Transverse colon (tissue), 4 donors: ENCODE measurements at regions not wholly inside any gene's neighbourhood (a gene's known extent, or its start where the extent isn't known, plus 50 kb on each side); places are given as distances from the start of the nearest gene placed in this dataset.
"Not testable (repeated sequence)": the region's sequence is repeated elsewhere in the genome, so short reads cannot be mapped to it uniquely, and the experiment has no call there.

ENCODE experiments used
- DNase-seq: peaks from one replicate; pipeline ENCODE4 v3.0.0-alpha.2; 2019
- H3K27ac ChIP-seq, 4 donors: fragments of 200-600 bp; sonication (generic); 2 replicates each; pipeline ENCODE4 v1.5.1; 2016 to 2018; ENCODE audit warnings: inconsistent platforms in 4 of 4
- H3K27me3 ChIP-seq: fragments of 200-600 bp; sonication (generic); 2 replicates; pipeline ENCODE4 v1.5.1; 2017; ENCODE audit warnings: inconsistent platforms
- H3K36me3 ChIP-seq, 4 donors: fragments of 200-600 bp; sonication (generic); 2 replicates each; pipeline ENCODE4 v1.5.1; 2017 to 2019; ENCODE audit warnings: inconsistent platforms in 4 of 4
- H3K4me1 ChIP-seq, 4 donors: fragments of 200-600 bp; sonication (generic); 2 replicates each; pipeline ENCODE4 v1.5.1; 2017 to 2020; ENCODE audit warnings: inconsistent platforms in 4 of 4
- H3K4me3 ChIP-seq, 4 donors: fragments of 200-600 bp; sonication (generic); 1 replicate in 1 of 4; 2 replicates in 3 of 4; pipeline versions ENCODE4 v1.5.1 to v1.6.1; 2017 to 2019; ENCODE audit warnings: inconsistent platforms in 4 of 4
- H3K9me3 ChIP-seq, 2 donors: fragments of 200-600 bp; sonication (generic); 2 replicates each; pipeline ENCODE4 v1.5.1; 2017 to 2019; ENCODE audit warnings: inconsistent platforms in 2 of 2
- CTCF ChIP-seq, 5 experiments: fragments of 200-600 bp in 3 of 5; fragments of 450-650 bp in 2 of 5; sonication (generic) in 3 of 5; IDR thresholded peaks; 1 replicate in 2 of 5; 2 replicates in 3 of 5; pipeline ENCODE4 v1.5.1; 2016 to 2017; ENCODE audit warnings: antibody characterized with exemption in 5 of 5, inconsistent platforms in 3 of 5, mild to moderate bottlenecking in 2 of 5, moderate library complexity in 1 of 5
- EP300 ChIP-seq: sonication (generic); formaldehyde crosslinking; IDR thresholded peaks from one replicate; pipeline ENCODE4 v1.6.1; 2017; ENCODE audit warnings: antibody characterized with exemption, low read depth
- POLR2A ChIP-seq: fragments of 450-650 bp; IDR thresholded peaks from one replicate; pipeline ENCODE4 v1.6.1; 2016; ENCODE audit warnings: antibody characterized with exemption, mild to moderate bottlenecking, moderate library complexity
- POLR2AphosphoS5 ChIP-seq, 3 donors: sonication (generic); formaldehyde crosslinking; IDR thresholded peaks; one replicate each; pipeline ENCODE4 v1.6.1; 2016; ENCODE audit warnings: antibody characterized with exemption in 3 of 3
- WGBS, 2 donors: methylation state at CpG; one replicate each; pipeline ENCODE4 v1.1.5; 2018; ENCODE audit warnings: low coverage in 1 of 2; 5-methylcytosine and 5-hydroxymethylcytosine counted together
- in situ Hi-C, 4 donors: fragments of 200-750 bp; cut with MboI; loops; one replicate each; pipeline versions ENCODE4 v1.15.0 to v1.15.1; 2017; ENCODE audit warnings: low sequenced_read_pairs in 3 of 4, low pct_ligation_motif_present in 1 of 4, low pct_unique_long_range_greater_than_20kb in 1 of 4
- intact Hi-C: fragments of 100-400 bp; cut with DNase I; formaldehyde crosslinking; loops from one replicate; pipeline ENCODE4 v1.15.1; 2023; ENCODE audit warnings: low total_unique reads

GRCh38 chr18:66252703-66253102, 351.2 kb downstream of the CDH19 start:
- H3K4me1 ChIP-seq = no peaks in the 10 kb centered on the region
- intact Hi-C loops = no loop called here
- no peaks in the 10 kb centered on the region for H3K27me3 ChIP-seq
- no peaks in the 10 kb centered on the region for H3K36me3 ChIP-seq
- no peak for TF ChIP-seq POLR2AphosphoS5 (IDR thresholded peaks at IDR 0.05)
- TF ChIP-seq EP300 = no peak
- TF ChIP-seq POLR2A = no peak
- no peak for TF ChIP-seq CTCF (IDR thresholded peaks at IDR 0.05)
- H3K27ac ChIP-seq = no peak overlapping the region
- no peak overlapping the region for H3K4me3 ChIP-seq
- no peak for DNase-seq
- 55% methylated on average over 1 of the region's 1 CpG for WGBS, 2 donors
- in situ Hi-C loops = no loop called here
- no peaks in the 10 kb centered on the region for H3K9me3 ChIP-seq

- 25 to 50% methylated on average over 2 of the region's 2 CpGs for WGBS, 2 donors
- H3K36me3 ChIP-seq = no peaks in the 10 kb centered on the region
- intact Hi-C loops = no loop called here
- H3K27ac ChIP-seq = no peak overlapping the region
- H3K4me3 ChIP-seq = no peak overlapping the region
- no peaks in the 10 kb centered on the region for H3K9me3 ChIP-seq
- no peaks in the 10 kb centered on the region for H3K4me1 ChIP-seq
- H3K27me3 ChIP-seq = no peaks in the 10 kb centered on the region
- no peak for TF ChIP-seq CTCF (IDR thresholded peaks at IDR 0.05)
- no peak for TF ChIP-seq POLR2A
- TF ChIP-seq EP300 = no peak
- in situ Hi-C loops = no loop called here
- no peak for DNase-seq
Measured at GRCh38 chr18:66235206-66235605, 368.7 kb downstream of the CDH19 start.

GRCh38 chr18:66226782-66227181, 377.1 kb downstream of the CDH19 start:
- TF ChIP-seq POLR2A (no peak), CTCF (IDR thresholded peaks at IDR 0.05) (no peak), EP300 (no peak), POLR2AphosphoS5 (IDR thresholded peaks at IDR 0.05) (no peak)
- in situ Hi-C loops (no loop called here), intact Hi-C loops (no loop called here)
- WGBS, 2 donors = 61% methylated on average over 2 of the region's 2 CpGs; no CpG with 5 or more reads in 1 of the 2 donors
- DNase-seq = no peak
- Histone ChIP-seq H3K4me1 (no peaks in the 10 kb centered on the region), H3K27ac (no peak overlapping the region), H3K27me3 (no peaks in the 10 kb centered on the region), H3K36me3 (no peaks in the 10 kb centered on the region), H3K9me3 (no peaks in the 10 kb centered on the region), H3K4me3 (no peak overlapping the region)

GRCh38 chr18:66223317-66223716, 380.6 kb downstream of the CDH19 start:
- H3K36me3 ChIP-seq, in situ Hi-C loops, H3K4me1 ChIP-seq, H3K9me3 ChIP-seq, intact Hi-C loops, H3K4me3 ChIP-seq, H3K27ac ChIP-seq, DNase-seq, H3K27me3 ChIP-seq: not testable (repeated sequence)
- 89 to 100% methylated on average over 2 to 12 of the region's 12 CpGs for whole genome bisulfite sequencing, 2 donors

- intact Hi-C loops (no loop called here), in situ Hi-C loops (no loop called here)
- Histone ChIP-seq H3K4me1 (no peaks in the 10 kb centered on the region), H3K27me3 (no peaks in the 10 kb centered on the region), H3K36me3 (no peaks in the 10 kb centered on the region), H3K4me3 (no peak overlapping the region), H3K9me3 (no peaks in the 10 kb centered on the region), H3K27ac (no peak overlapping the region)
- TF ChIP-seq POLR2A = no peak
- TF ChIP-seq EP300 = no peak
- TF ChIP-seq CTCF (IDR thresholded peaks at IDR 0.05) = no peak
- no peak for TF ChIP-seq POLR2AphosphoS5 (IDR thresholded peaks at IDR 0.05)
- DNase-seq = no peak
- 60 to 63% methylated on average over 1 of the region's 1 CpG for WGBS, 2 donors
Measured at GRCh38 chr18:66222174-66222573, 381.7 kb downstream of the CDH19 start.
